Prostate gland (tissue), 2 donors: ENCODE measurements at regions not wholly inside any gene's neighbourhood (a gene's known extent, or its start where the extent isn't known, plus 50 kb on each side); places are given as distances from the start of the nearest gene placed in this dataset.

ENCODE experiments used
- CTCF ChIP-seq, 4 experiments: fragments of 200-600 bp in 2 of 4; fragments of 450-650 bp in 2 of 4; sonication (generic) in 2 of 4; IDR thresholded peaks; 1 replicate in 3 of 4; 2 replicates in 1 of 4; pipeline ENCODE4 v1.5.1; 2016 to 2019; ENCODE audit warnings: antibody characterized with exemption in 4 of 4, mild to moderate bottlenecking in 2 of 4, moderate library complexity in 2 of 4
- POLR2AphosphoS5 ChIP-seq: sonication (generic); formaldehyde crosslinking; IDR thresholded peaks from one replicate; pipeline ENCODE4 v1.6.1; 2017; ENCODE audit warnings: antibody characterized with exemption

DNA sequence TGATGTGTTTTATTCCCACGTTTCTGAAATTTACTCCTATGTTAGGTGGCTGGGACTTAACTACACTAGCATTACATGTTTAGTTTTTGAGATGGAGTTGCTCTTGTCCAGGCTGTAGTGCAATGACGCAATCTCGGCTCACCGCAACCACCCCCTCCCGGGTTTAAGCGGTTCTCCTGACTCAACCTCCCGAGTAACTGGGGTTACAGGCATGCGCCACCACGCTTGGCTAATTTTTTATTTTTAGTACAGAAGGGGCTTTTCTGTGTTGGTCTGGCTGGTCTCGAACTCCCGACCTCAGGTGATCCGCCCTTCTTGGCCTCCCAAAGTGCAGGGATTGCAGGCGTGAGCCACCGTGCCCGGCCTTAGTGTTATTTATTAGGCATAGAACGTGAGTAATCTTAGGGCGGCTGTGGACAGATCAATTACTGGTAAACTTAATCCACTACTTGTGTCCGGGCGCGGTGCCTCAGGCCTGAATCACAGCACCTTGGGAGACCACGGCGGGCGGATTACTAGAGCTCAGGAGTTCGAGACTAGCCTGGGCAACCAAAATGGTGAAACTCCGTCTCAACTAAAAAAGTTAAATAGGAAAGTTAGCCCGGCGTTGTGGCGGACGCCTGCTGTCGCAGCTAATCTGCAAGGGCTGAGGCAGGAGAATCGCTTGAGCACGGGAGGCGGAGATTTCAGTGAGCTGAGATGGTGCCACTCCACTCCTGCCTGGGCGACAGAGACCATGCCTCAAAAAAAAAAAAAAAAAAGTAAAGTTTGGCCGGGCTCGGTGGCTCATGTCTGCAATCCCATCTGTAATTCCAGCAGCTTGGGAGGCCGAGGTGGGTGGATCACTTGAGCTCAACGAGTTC, 123.7 kb upstream of the BTN3A2 start:
- TF ChIP-seq POLR2AphosphoS5 (no peak), CTCF (IDR thresholded peaks at IDR 0.05) (no peak)
